ENCODE measurements at regions not wholly inside any gene's neighbourhood (a gene's known extent, or its start where the extent isn't known, plus 50 kb on each side); places are given as distances from the start of the nearest gene placed in this dataset.
"Not testable (repeated sequence)": the region's sequence is repeated elsewhere in the genome, so short reads cannot be mapped to it uniquely, and the experiment has no call there.

- no peak for FAIRE-seq
- no peak for DNase-seq (ENCODE audit: extremely low spot score, insufficient read length, low read depth)
Measured at GRCh38 chr14:25351269-25351668, 301.3 kb upstream of the STXBP6 start.

DNA sequence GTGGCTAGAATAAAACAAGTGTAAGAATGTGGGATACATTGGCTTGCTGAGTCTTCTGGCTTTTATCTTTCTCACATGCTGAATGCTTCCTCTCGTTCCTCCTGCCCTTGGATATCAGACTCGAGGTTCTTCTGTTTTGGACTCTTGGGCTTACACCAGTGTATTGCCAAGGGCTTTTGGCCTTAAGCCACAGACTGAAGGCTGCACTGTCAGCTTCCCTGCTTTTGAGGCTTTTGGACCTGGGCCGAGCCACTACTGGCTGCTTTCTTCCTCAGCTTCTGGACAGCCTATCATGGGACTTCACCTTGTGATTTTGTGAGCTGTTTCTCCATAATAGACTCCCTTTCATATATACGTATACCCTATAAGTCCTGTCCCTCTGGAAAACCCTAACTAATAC lies 300.9 kb upstream of the STXBP6 start:
- DNase-seq (ENCODE audit: extremely low spot score, insufficient read length, low read depth) (no peak), FAIRE-seq (no peak)

- FAIRE-seq (no peak), DNase-seq (ENCODE audit: extremely low spot score, insufficient read length, low read depth) (no peak)
Measured at GRCh38 chr14:25350021-25350420, 300.1 kb upstream of the STXBP6 start.

DNA sequence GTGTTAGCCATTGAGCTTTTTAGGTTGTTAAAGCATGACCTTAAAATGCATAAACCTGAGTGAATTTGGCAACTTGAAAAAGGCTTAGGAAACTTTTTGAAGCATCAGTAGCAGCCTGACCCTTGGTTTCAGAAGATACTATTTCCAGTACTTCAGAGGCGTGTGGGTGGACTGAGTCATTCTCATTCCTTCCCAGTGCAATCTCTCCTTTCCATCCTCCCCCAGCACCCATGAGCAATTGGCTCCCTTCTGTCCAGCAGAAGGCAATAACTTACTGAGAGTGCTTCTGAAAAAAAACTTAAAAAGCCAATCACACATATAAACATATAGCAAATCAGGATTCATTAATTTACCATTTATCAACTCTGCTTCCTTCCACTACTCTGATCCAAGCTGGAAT lies 299.3 kb upstream of the STXBP6 start:
- DNase-seq (ENCODE audit: extremely low spot score, insufficient read length, low read depth) (no peak), FAIRE-seq (no peak)

DNA sequence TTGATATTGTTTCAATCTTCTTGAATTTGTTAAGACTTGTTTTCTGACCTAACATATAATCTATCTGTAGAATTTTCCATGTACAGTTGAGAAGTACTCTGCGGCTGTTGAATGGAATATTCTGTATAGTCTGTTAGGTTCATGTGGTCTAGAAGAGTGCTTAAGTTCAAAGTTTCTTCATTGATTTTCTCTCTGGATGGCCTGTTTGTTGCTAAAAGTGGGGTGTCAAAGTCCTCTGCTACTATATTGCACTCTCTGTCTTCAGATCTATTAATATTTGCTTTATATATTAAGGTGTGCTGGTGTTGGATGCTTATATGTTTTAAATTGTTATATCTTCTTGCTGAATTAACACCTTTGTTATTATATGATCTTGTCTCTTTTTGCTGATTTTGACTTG lies 290.9 kb upstream of the STXBP6 start:
- FAIRE-seq (no peak), DNase-seq (ENCODE audit: extremely low spot score, insufficient read length, low read depth) (no peak)

DNA sequence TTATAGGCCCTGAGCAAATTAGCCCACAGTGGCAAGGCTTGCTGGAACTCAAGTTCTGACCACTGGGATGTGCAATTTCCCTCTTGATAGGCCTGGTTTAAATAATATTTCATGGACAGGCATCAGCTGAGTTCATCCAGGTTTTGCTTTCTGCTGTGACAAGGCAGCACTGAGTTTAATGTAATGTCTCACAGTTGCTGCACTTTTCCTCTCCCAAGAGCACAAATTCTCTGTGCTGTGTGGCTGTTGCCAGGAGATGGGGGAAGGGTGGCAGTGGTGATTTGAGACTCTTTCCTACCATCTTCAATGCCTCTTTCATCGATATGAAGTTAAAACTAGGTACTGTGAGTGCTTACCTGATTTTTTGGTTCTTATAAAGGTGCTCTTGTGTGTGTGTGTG lies 272.8 kb upstream of the STXBP6 start:
- no peak for FAIRE-seq
- DNase-seq (ENCODE audit: extremely low spot score, insufficient read length, low read depth) = no peak

DNA sequence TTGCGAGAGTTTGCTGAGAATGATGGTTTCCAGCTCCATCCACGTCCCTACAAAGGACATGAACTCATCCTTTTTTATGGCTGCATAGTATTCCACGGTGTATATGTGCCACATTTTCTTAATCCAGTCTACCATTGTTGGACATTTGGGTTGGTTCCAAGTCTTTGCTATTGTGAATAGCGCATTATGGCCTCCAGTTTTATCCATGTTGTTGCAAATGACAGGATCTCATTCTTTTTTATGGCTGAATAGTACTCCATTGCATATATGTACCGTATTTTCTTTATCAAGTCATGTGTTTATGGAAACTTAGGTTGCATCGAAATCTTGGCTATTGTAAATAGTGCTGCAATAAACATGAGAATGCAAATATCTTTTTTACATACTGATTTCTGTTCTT lies 266.1 kb upstream of the STXBP6 start:
- DNase-seq (ENCODE audit: extremely low spot score, insufficient read length, low read depth); FAIRE-seq: not testable (repeated sequence)

GRCh38 chr14:25308244-25308643 lies 258.3 kb upstream of the STXBP6 start:
- no peak for DNase-seq (ENCODE audit: extremely low spot score, insufficient read length, low read depth)
- FAIRE-seq = no peak

DNA sequence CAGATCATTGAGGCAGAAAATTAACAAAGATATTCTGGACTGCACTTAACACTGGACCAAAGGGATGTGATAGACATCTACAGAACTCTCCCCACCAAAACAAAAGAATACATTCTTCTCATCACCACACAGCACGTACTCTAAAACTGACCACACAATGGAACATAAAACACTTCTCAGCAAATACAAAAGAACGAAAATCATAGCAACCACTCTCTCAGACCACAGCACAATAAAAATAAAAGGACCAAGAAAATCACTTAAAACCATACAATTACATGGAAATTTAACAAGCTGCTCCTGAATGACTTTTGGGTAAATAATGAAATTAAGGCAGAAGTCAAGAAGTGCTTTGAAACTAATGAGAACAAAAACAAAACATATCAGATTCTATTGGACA lies 254.0 kb upstream of the STXBP6 start:
- FAIRE-seq = no peak
- no peak for DNase-seq (ENCODE audit: extremely low spot score, insufficient read length, low read depth)

DNA sequence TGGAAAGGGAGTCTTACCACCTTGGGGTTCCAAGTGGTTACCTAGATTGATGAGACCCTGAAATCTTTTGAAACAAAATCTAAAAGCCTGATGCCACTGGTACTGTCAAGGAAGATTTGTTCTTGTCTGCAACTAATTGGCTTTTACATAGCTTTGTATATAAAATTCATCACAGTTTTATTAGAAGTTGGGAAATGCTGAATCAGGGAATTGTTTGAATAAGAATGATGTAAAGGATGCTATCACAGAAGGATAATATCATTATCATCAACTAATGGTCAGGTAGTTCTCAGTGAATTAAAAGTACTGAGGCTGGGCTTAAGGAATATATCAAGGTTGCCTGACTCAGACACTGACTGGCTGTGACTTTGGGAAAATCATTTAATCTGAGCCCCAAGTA lies 248.3 kb upstream of the STXBP6 start:
- no peak for DNase-seq (ENCODE audit: extremely low spot score, insufficient read length, low read depth)
- no peak for FAIRE-seq

GRCh38 chr14:25290154-25290553 lies 240.2 kb upstream of the STXBP6 start:
- FAIRE-seq; DNase-seq (ENCODE audit: extremely low spot score, insufficient read length, low read depth): not testable (repeated sequence)

DNA sequence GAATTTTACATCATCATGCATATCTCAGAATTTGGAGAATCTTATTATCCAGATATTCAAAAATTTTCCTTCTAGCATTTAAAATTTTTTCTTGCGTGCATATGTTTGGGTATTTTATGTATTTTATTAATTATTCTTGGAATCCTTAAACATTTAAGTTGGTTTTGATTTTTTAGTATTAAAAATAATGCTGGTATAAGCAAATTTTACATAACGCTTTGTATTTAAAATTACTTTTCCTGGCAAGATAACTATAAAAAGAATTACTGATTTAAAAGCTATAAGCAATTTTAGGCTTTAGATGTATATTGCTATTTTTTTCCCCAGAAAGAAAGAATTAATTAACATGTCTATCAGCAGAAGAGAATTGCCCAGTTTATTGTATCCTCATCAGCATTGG lies 224.6 kb upstream of the STXBP6 start:
- FAIRE-seq (no peak), DNase-seq (ENCODE audit: extremely low spot score, insufficient read length, low read depth) (no peak)

GRCh38 chr14:25267186-25267585 lies 217.2 kb upstream of the STXBP6 start:
- no peak for FAIRE-seq
- DNase-seq (ENCODE audit: extremely low spot score, insufficient read length, low read depth) = no peak

GRCh38 chr14:25259470-25259869 lies 209.5 kb upstream of the STXBP6 start:
- DNase-seq (ENCODE audit: extremely low spot score, insufficient read length, low read depth) (no peak), FAIRE-seq (no peak)

DNA sequence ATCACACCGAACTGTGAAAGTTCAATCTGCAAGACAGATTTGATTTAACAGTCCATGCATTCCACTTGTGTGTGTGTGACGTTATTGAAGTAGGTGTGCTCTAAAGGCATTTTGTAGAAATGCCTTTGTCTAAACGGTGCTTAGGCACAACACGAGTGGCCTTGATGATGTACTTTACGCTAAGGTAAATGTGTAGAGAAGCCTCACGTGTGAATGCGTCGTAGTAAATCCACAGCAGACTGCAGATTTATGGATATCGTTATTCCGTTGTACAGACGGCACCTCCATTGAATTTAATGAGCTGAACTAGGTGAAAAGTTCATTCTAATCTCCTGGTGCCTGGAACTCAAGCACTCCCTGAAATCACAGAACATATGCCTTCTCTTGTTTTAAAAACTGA lies 202.8 kb upstream of the STXBP6 start:
- FAIRE-seq (no peak), DNase-seq (ENCODE audit: extremely low spot score, insufficient read length, low read depth) (no peak)

DNA sequence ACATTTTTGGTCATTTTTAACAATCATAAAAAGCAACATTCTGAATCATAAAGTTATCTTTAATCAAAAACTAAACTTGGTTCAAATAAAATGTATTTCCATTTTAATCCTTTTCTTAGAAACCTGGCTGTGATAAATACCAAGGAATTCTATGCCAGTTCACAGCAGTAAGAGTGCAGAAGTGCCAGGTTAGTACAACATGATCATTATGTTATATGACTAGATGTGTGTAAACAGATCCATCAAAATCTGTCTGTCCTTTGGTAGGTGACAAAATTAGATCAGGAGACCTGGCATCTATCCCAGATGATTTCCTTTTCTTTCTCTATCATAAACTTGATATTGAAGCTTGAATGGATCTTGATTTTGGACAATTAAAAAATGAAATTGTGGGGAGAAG lies 200.6 kb upstream of the STXBP6 start:
- FAIRE-seq (no peak), DNase-seq (ENCODE audit: extremely low spot score, insufficient read length, low read depth) (no peak)

- no peak for DNase-seq (ENCODE audit: extremely low spot score, insufficient read length, low read depth)
- no peak for FAIRE-seq
Measured at GRCh38 chr14:25247609-25248008, 197.7 kb upstream of the STXBP6 start.

GRCh38 chr14:25246751-25247150 lies 196.8 kb upstream of the STXBP6 start:
- FAIRE-seq (no peak), DNase-seq (ENCODE audit: extremely low spot score, insufficient read length, low read depth) (no peak)

DNA sequence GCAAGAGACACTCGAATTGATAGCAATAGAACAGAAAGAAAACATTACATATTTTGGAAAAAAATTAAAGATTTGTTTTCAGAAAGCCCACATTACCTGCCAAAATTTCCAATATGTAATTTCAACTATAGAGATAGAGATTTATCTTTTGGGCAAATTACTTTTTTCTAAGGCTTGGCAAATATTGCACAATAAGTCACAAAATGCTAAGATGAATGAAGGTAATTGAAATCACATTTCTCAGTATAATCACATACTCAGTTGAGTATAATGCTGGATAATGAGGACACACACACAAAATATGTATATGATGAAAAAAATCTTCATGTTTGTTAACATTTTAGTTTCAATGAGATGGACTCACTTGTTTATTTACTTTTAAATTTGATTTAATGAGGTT lies 189.2 kb upstream of the STXBP6 start:
- DNase-seq (ENCODE audit: extremely low spot score, insufficient read length, low read depth) = no peak
- no peak for FAIRE-seq

GRCh38 chr14:25237845-25238244 lies 187.9 kb upstream of the STXBP6 start:
- FAIRE-seq = no peak
- DNase-seq (ENCODE audit: extremely low spot score, insufficient read length, low read depth) = no peak

GRCh38 chr14:25233613-25234012 lies 183.7 kb upstream of the STXBP6 start:
- FAIRE-seq (no peak), DNase-seq (ENCODE audit: extremely low spot score, insufficient read length, low read depth) (no peak)

- no peak for DNase-seq (ENCODE audit: extremely low spot score, insufficient read length, low read depth)
- no peak for FAIRE-seq
Measured at GRCh38 chr14:25231004-25231403, 181.1 kb upstream of the STXBP6 start.

GRCh38 chr14:25226214-25226613 lies 176.3 kb upstream of the STXBP6 start:
- DNase-seq (ENCODE audit: extremely low spot score, insufficient read length, low read depth) (no peak), FAIRE-seq (no peak)

Measured in GM18507 (cell line).